ENCODE measurements at regions not wholly inside any gene's neighbourhood (a gene's known extent, or its start where the extent isn't known, plus 50 kb on each side); places are given as distances from the start of the nearest gene placed in this dataset.
"Not testable (repeated sequence)": the region's sequence is repeated elsewhere in the genome, so short reads cannot be mapped to it uniquely, and the experiment has no call there.

GRCh38 chr13:57897225-57897624 lies 265.7 kb downstream of the PCDH17 start:
- CTCF ChIA-PET, result no interaction called here

GRCh38 chr13:57899096-57899495 lies 267.6 kb downstream of the PCDH17 start:
- no peaks in the 10 kb centered on the region for H4K20me1 ChIP-seq (ENCODE audit: low read length)
- ChIA-PET POLR2A (ENCODE audit: unreplicated experiment) (no interaction called here), CTCF (no interaction called here)
- H3F3A ChIP-seq (ENCODE audit: low read length, unreplicated experiment), result no peaks in the 10 kb centered on the region
- no peaks in the 10 kb centered on the region for H3K9me3 ChIP-seq (ENCODE audit: low read length)
- H3K9ac ChIP-seq (ENCODE audit: low read length), result no peak overlapping the region
- no peak overlapping the region for H3K4me2 ChIP-seq (ENCODE audit: low read length)
- no peaks in the 10 kb centered on the region for H3K4me1 ChIP-seq (ENCODE audit: insufficient read depth, low read length)
- H3K79me2 ChIP-seq (ENCODE audit: low read length), result no peaks in the 10 kb centered on the region
- intact Hi-C loops (cut with micrococcal nuclease), result no loop called here
- no peak for TF ChIP-seq EZH2phosphoT487 (IDR thresholded peaks at IDR 0.05; ENCODE audit: borderline replicate concordance, low read length)
- TF ChIP-seq EZH2 (IDR thresholded peaks at IDR 0.05; ENCODE audit: low read length, unreplicated experiment), result no peak
- no peak overlapping the region for H3K4me3 ChIP-seq (ENCODE audit: low read length)
- DNase-seq (no peak), ATAC-seq (no peak)
- no peaks in the 10 kb centered on the region for H3K9me2 ChIP-seq (replicated peaks; ENCODE audit: low read length)
- BruUV-seq (replicated peaks), result no TSS peak
- no peak overlapping the region for H3K27ac ChIP-seq (ENCODE audit: low read length)
- H2AFZ ChIP-seq (ENCODE audit: low read length), result no peak overlapping the region
- no peaks in the 10 kb centered on the region for H3K27me3 ChIP-seq (ENCODE audit: low read length)
- no peaks in the 10 kb centered on the region for H3K36me3 ChIP-seq (ENCODE audit: low read depth, low read length)

More at GRCh38 chr13:57897225-57897624, 265.7 kb downstream of the PCDH17 start:
- H3K9ac ChIP-seq (ENCODE audit: low read length), result no peak overlapping the region
- intact Hi-C loops (cut with micrococcal nuclease), result no loop called here
- H2AFZ ChIP-seq (ENCODE audit: low read length), result no peak overlapping the region
- POLR2A ChIA-PET (ENCODE audit: unreplicated experiment), result no interaction called here
- no peaks in the 10 kb centered on the region for H3K9me3 ChIP-seq (ENCODE audit: low read length)
- BruUV-seq (replicated peaks), result no TSS peak
- TF ChIP-seq EZH2phosphoT487 (IDR thresholded peaks at IDR 0.05; ENCODE audit: borderline replicate concordance, low read length) (no peak), EZH2 (IDR thresholded peaks at IDR 0.05; ENCODE audit: low read length, unreplicated experiment) (no peak), CTCF (conservative IDR thresholded peaks at IDR 0.05; ENCODE audit: low read depth, low read length) (no peak)
- H3K79me2 ChIP-seq (ENCODE audit: low read length), result no peaks in the 10 kb centered on the region
- H4K20me1 ChIP-seq (ENCODE audit: low read length), result no peaks in the 10 kb centered on the region
- no peaks in the 10 kb centered on the region for H3F3A ChIP-seq (ENCODE audit: low read length, unreplicated experiment)
- H3K27me3 ChIP-seq (ENCODE audit: low read length), result no peaks in the 10 kb centered on the region
- H3K4me3 ChIP-seq (ENCODE audit: low read length), result no peak overlapping the region
- DNase-seq (no peak), ATAC-seq (no peak)
- no peak overlapping the region for H3K27ac ChIP-seq (ENCODE audit: low read length)
- H3K4me1 ChIP-seq (ENCODE audit: insufficient read depth, low read length), result no peaks in the 10 kb centered on the region
- no peaks in the 10 kb centered on the region for H3K9me2 ChIP-seq (replicated peaks; ENCODE audit: low read length)
- no peaks in the 10 kb centered on the region for H3K36me3 ChIP-seq (ENCODE audit: low read depth, low read length)
- H3K4me2 ChIP-seq (ENCODE audit: low read length), result no peak overlapping the region

- H3F3A ChIP-seq (ENCODE audit: low read length, unreplicated experiment); H3K4me1 ChIP-seq (ENCODE audit: insufficient read depth, low read length); POLR2A ChIA-PET (ENCODE audit: unreplicated experiment); H3K79me2 ChIP-seq (ENCODE audit: low read length); H3K27me3 ChIP-seq (ENCODE audit: low read length); H4K20me1 ChIP-seq (ENCODE audit: low read length); H3K9me2 ChIP-seq (replicated peaks; ENCODE audit: low read length); BruUV-seq (replicated peaks); H3K9me3 ChIP-seq (ENCODE audit: low read length); ATAC-seq; H3K36me3 ChIP-seq (ENCODE audit: low read depth, low read length); DNase-seq; H3K27ac ChIP-seq (ENCODE audit: low read length); H3K4me3 ChIP-seq (ENCODE audit: low read length); H3K9ac ChIP-seq (ENCODE audit: low read length); H2AFZ ChIP-seq (ENCODE audit: low read length); H3K4me2 ChIP-seq (ENCODE audit: low read length); intact Hi-C loops (cut with micrococcal nuclease); CTCF ChIA-PET: not testable (repeated sequence)
Observed at GRCh38 chr13:57909833-57910232, 278.3 kb downstream of the PCDH17 start.

- Histone ChIP-seq H3K9me2 (replicated peaks; ENCODE audit: low read length) (no peaks in the 10 kb centered on the region), H3K27ac (ENCODE audit: low read length) (no peak overlapping the region), H3K4me1 (ENCODE audit: insufficient read depth, low read length) (no peaks in the 10 kb centered on the region), H4K20me1 (ENCODE audit: low read length) (no peaks in the 10 kb centered on the region), H3K4me2 (ENCODE audit: low read length) (no peak overlapping the region), H3K36me3 (ENCODE audit: low read depth, low read length) (no peaks in the 10 kb centered on the region), H3K79me2 (ENCODE audit: low read length) (no peaks in the 10 kb centered on the region), H3K9ac (ENCODE audit: low read length) (no peak overlapping the region), H3K9me3 (ENCODE audit: low read length) (no peaks in the 10 kb centered on the region), H3K27me3 (ENCODE audit: low read length) (no peaks in the 10 kb centered on the region), H2AFZ (ENCODE audit: low read length) (no peak overlapping the region), H3F3A (ENCODE audit: low read length, unreplicated experiment) (no peaks in the 10 kb centered on the region), H3K4me3 (ENCODE audit: low read length) (no peak overlapping the region)
- intact Hi-C loops (cut with micrococcal nuclease), result no loop called here
- no TSS peak for BruUV-seq (replicated peaks)
- POLR2A ChIA-PET (ENCODE audit: unreplicated experiment), result no interaction called here
- no peak for TF ChIP-seq EZH2 (IDR thresholded peaks at IDR 0.05; ENCODE audit: low read length, unreplicated experiment)
- TF ChIP-seq CTCF (conservative IDR thresholded peaks at IDR 0.05; ENCODE audit: low read depth, low read length), result no peak
- TF ChIP-seq EZH2phosphoT487 (IDR thresholded peaks at IDR 0.05; ENCODE audit: borderline replicate concordance, low read length), result no peak
- no peak for ATAC-seq
- CTCF ChIA-PET, result no interaction called here
- no peak for DNase-seq
Observed at GRCh38 chr13:57918086-57918485, 286.5 kb downstream of the PCDH17 start.
